ENCODE measurements at regions not wholly inside any gene's neighbourhood (a gene's known extent, or its start where the extent isn't known, plus 50 kb on each side); places are given as distances from the start of the nearest gene placed in this dataset.

GRCh38 chr21:36265431-36265830 lies 54.6 kb upstream of the MORC3 start:
- no peak for TF ChIP-seq CTCF (IDR thresholded peaks at IDR 0.05; ENCODE audit: low read depth, low read length)
- TF ChIP-seq EZH2phosphoT487 (IDR thresholded peaks at IDR 0.05; ENCODE audit: low read depth): no peak

All from OCI-LY3 (cell line).